Right lobe of liver (tissue), 6 donors: ENCODE measurements at regions not wholly inside any gene's neighbourhood (a gene's known extent, or its start where the extent isn't known, plus 50 kb on each side); places are given as distances from the start of the nearest gene placed in this dataset.

ENCODE experiments used
- ATAC-seq, 4 donors: fragments of 200-7000 bp; cut with Tn5 transposase; one replicate each; pipeline ENCODE4 v1.9.1; 2020; ENCODE audit warnings: mild to moderate bottlenecking in 4 of 4, moderate library complexity in 4 of 4
- DNase-seq, 3 donors: peaks; one replicate each; pipeline ENCODE4 v3.0.0-alpha.2; 2020
- H3K27ac ChIP-seq, 3 donors: fragments of 200-600 bp; one replicate each; pipeline ENCODE4 v1.8.0; 2022
- H3K27me3 ChIP-seq, 2 donors: fragments of 200-600 bp; one replicate each; pipeline ENCODE4 v1.8.0; 2022
- H3K36me3 ChIP-seq, 4 donors: fragments of 200-600 bp; sonication (generic) in 1 of 4; one replicate each; pipeline versions ENCODE4 v1.5.1 to v1.8.0; 2017 to 2022; ENCODE audit warnings: control low read depth in 1 of 4
- H3K4me1 ChIP-seq, 4 donors: fragments of 200-600 bp; sonication (generic) in 1 of 4; one replicate each; pipeline versions ENCODE4 v1.5.1 to v1.8.0; 2017 to 2022; ENCODE audit warnings: control low read depth in 1 of 4
- H3K4me3 ChIP-seq, 3 donors: fragments of 200-600 bp; one replicate each; pipeline ENCODE4 v1.8.0; 2022
- H3K9me3 ChIP-seq, 4 donors: fragments of 200-600 bp; sonication (generic) in 1 of 4; one replicate each; pipeline versions ENCODE4 v1.5.1 to v1.8.0; 2017 to 2022; ENCODE audit warnings: control low read depth in 1 of 4
- CTCF ChIP-seq, 4 donors: fragments of 200-600 bp in 3 of 4; fragments of 450-650 bp in 1 of 4; IDR thresholded peaks; one replicate each; pipeline versions ENCODE4 v1.5.1 to v1.8.0; 2016 to 2022; ENCODE audit warnings: antibody characterized with exemption in 4 of 4, mild to moderate bottlenecking in 2 of 4
- POLR2A ChIP-seq: fragments of 450-650 bp; IDR thresholded peaks from one replicate; pipeline ENCODE4 v1.6.1; 2017; ENCODE audit warnings: antibody characterized with exemption, mild to moderate bottlenecking
- WGBS: methylation state at CpG from one replicate; pipeline ENCODE4 v1.1.6; 2018; ENCODE audit warnings: low coverage, low lambda C conversion rate; ENCODE audit not compliant: insufficient coverage; ENCODE audit errors: missing lambda C conversion rate; 5-methylcytosine and 5-hydroxymethylcytosine counted together
- intact Hi-C, 2 donors: fragments of 100-400 bp; cut with DNase I; formaldehyde crosslinking; loops; one replicate each; pipeline versions ENCODE4 v1.11.2 to v1.14.1; 2022
- donor health status: DM: no; HTN: yes; CAD: no.
- donor health status: DM: no; HTN: no; CAD: no.
- donor health status: DM: no; HTN: no; CAD: no.
- donor health status: DM: no; HTN: yes; CAD: no.
- donor health status: DM: no; HTN: yes; CAD: no.

GRCh38 chr7:12905671-12906070 lies 218.2 kb downstream of the ARL4A start:
- ATAC-seq (no peak), DNase-seq (no peak)
- H3K4me3 ChIP-seq = no peak overlapping the region
- H3K36me3 ChIP-seq = no peaks in the 10 kb centered on the region
- H3K4me1 ChIP-seq = no peaks in the 10 kb centered on the region
- intact Hi-C loops = no loop called here
- no peaks in the 10 kb centered on the region for H3K27me3 ChIP-seq
- no peak for TF ChIP-seq POLR2A
- no peak for TF ChIP-seq CTCF (IDR thresholded peaks at IDR 0.05)
- H3K27ac ChIP-seq = no peak overlapping the region
- 62% methylated on average over 5 of the region's 5 CpGs for WGBS
- H3K9me3 ChIP-seq = no peaks in the 10 kb centered on the region

- H3K27ac ChIP-seq = no peak overlapping the region
- no peak for TF ChIP-seq POLR2A
- DNase-seq = no peak
- H3K27me3 ChIP-seq = no peaks in the 10 kb centered on the region
- no peaks in the 10 kb centered on the region for H3K4me1 ChIP-seq
- no peaks in the 10 kb centered on the region for H3K9me3 ChIP-seq
- WGBS = 86% methylated on average over 2 of the region's 2 CpGs
- H3K36me3 ChIP-seq = no peaks in the 10 kb centered on the region
- intact Hi-C loops = no loop called here
- no peak for ATAC-seq
- no peak overlapping the region for H3K4me3 ChIP-seq
Measured at GRCh38 chr7:12907774-12908173, 220.3 kb downstream of the ARL4A start.

- Histone ChIP-seq H3K27ac (no peak overlapping the region), H3K4me3 (no peak overlapping the region), H3K4me1 (no peaks in the 10 kb centered on the region), H3K27me3 (no peaks in the 10 kb centered on the region), H3K9me3 (no peaks in the 10 kb centered on the region), H3K36me3 (no peaks in the 10 kb centered on the region)
- ATAC-seq (no peak), DNase-seq (no peak)
- TF ChIP-seq POLR2A (no peak), CTCF (IDR thresholded peaks at IDR 0.05) (no peak)
- WGBS = 92% methylated on average over 1 of the region's 1 CpG
- intact Hi-C loops = no loop called here
Measured at GRCh38 chr7:12909483-12909882, 222.1 kb downstream of the ARL4A start.

GRCh38 chr7:12911053-12911452 lies 223.6 kb downstream of the ARL4A start:
- Histone ChIP-seq H3K36me3 (no peaks in the 10 kb centered on the region), H3K27me3 (no peaks in the 10 kb centered on the region), H3K4me3 (no peak overlapping the region), H3K9me3 (no peaks in the 10 kb centered on the region), H3K4me1 (no peaks in the 10 kb centered on the region), H3K27ac (no peak overlapping the region)
- ATAC-seq = no peak
- intact Hi-C loops = no loop called here
- TF ChIP-seq POLR2A (no peak), CTCF (IDR thresholded peaks at IDR 0.05) (no peak)
- WGBS = 52% methylated on average over 2 of the region's 2 CpGs
- DNase-seq = no peak

- TF ChIP-seq POLR2A (no peak), CTCF (IDR thresholded peaks at IDR 0.05) (no peak)
- DNase-seq (no peak), ATAC-seq (no peak)
- Histone ChIP-seq H3K27me3 (no peaks in the 10 kb centered on the region), H3K27ac (no peak overlapping the region), H3K4me3 (no peak overlapping the region), H3K36me3 (no peaks in the 10 kb centered on the region), H3K9me3 (no peaks in the 10 kb centered on the region), H3K4me1 (no peaks in the 10 kb centered on the region)
- intact Hi-C loops = no loop called here
- WGBS = 35% methylated on average over 3 of the region's 3 CpGs
Measured at GRCh38 chr7:12913002-12913401, 225.6 kb downstream of the ARL4A start.
